ENCODE measurements at regions not wholly inside any gene's neighbourhood (a gene's known extent, or its start where the extent isn't known, plus 50 kb on each side); places are given as distances from the start of the nearest gene placed in this dataset.

- no peaks in the 10 kb centered on the region for H4K20me1 ChIP-seq (replicated peaks in 1 of 2; ENCODE audit: control insufficient read depth in 1 of 2, insufficient read depth in 2 of 2, low read length in 2 of 2)
- no peak overlapping the region for H3K27ac ChIP-seq (ENCODE audit: low read depth, low read length)
- WGBS, 2 experiments (ENCODE audit: extremely low coverage in 1 of 2, insufficient coverage in 1 of 2, insufficient read length in 1 of 2, insufficient replicate concordance in 2 of 2, low coverage in 1 of 2, low lambda C conversion rate in 2 of 2, missing lambda C conversion rate in 1 of 2) = 85% methylated on average over 3 of the region's 3 CpGs; no CpG with 5 or more reads in 1 of the 2 experiments
- ChIA-PET POLR2A (ENCODE audit: partially characterized antibody) (no interaction called here), CTCF (ENCODE audit: partially characterized antibody) (interaction anchor here (0.8 to 1.4 kb wide), 2 partner anchors 13 to 15 kb away, joined by 3 to 5 read pairs; no protein-coding TSS in a partner anchor)
- H4K91ac ChIP-seq (replicated peaks; ENCODE audit: insufficient read length, low read length) = no peak overlapping the region
- no peak overlapping the region for H3K4me3 ChIP-seq (ENCODE audit: extremely low read depth in 1 of 4, insufficient read depth in 2 of 4, low read depth in 3 of 4, low read length in 4 of 4)
- H3K79me2 ChIP-seq (ENCODE audit: control insufficient read depth in 1 of 2, insufficient read depth in 2 of 2, low read length in 2 of 2) = no peaks in the 10 kb centered on the region
- no peaks in the 10 kb centered on the region for H3K27me3 ChIP-seq (replicated peaks in 1 of 4; ENCODE audit: control insufficient read depth in 3 of 4, extremely low read depth in 1 of 4, insufficient read depth in 3 of 4, low read length in 3 of 4)
- H2BK12ac ChIP-seq (ENCODE audit: low read depth, low read length) = no peak overlapping the region
- H2AFZ ChIP-seq (ENCODE audit: low read length) = no peak overlapping the region
- no peaks in the 10 kb centered on the region for H3K23me2 ChIP-seq (ENCODE audit: low read depth, low read length)
- no peak overlapping the region for H4K5ac ChIP-seq (ENCODE audit: insufficient read length, low read depth, low read length)
- H3K56ac ChIP-seq (replicated peaks; ENCODE audit: insufficient read length, low read depth, low read length) = no peak overlapping the region
- H2BK5ac ChIP-seq (ENCODE audit: low read depth, low read length) = no peak overlapping the region
- no peaks in the 10 kb centered on the region for H3K79me1 ChIP-seq (ENCODE audit: low read depth, low read length)
- no peak overlapping the region for H2BK120ac ChIP-seq (replicated peaks; ENCODE audit: low read depth, low read length)
- H3K4me1 ChIP-seq (replicated peaks in 1 of 4; ENCODE audit: control insufficient read depth in 3 of 4, insufficient read depth in 4 of 4, low read length in 3 of 4) = no peaks in the 10 kb centered on the region
- H4K8ac ChIP-seq (ENCODE audit: extremely low read depth, insufficient read depth, low read length) = no peak overlapping the region
- H3K9ac ChIP-seq (replicated peaks in 1 of 4; ENCODE audit: extremely low read depth in 1 of 4, low read depth in 3 of 4, low read length in 3 of 4) = no peak overlapping the region
- no peaks in the 10 kb centered on the region for H3K9me3 ChIP-seq (ENCODE audit: insufficient read depth in 2 of 2, low read depth in 1 of 2, low read length in 1 of 2)
- DNase-seq (ENCODE audit: low read depth in 1 of 2, low spot score in 2 of 2) = no peak
- no peaks in the 10 kb centered on the region for H3K36me3 ChIP-seq (ENCODE audit: control insufficient read depth in 2 of 4, insufficient read depth in 4 of 4, low read length in 3 of 4)
- H2BK15ac ChIP-seq (ENCODE audit: low read length) = no peak overlapping the region
- H2AK5ac ChIP-seq (ENCODE audit: low read depth, low read length) = no peak overlapping the region
- H3K4ac ChIP-seq (replicated peaks; ENCODE audit: insufficient read length, low read depth, low read length) = no peak overlapping the region
- no peak overlapping the region for H3K14ac ChIP-seq (ENCODE audit: insufficient read length)
- H3K4me2 ChIP-seq (ENCODE audit: insufficient read depth in 1 of 2, low read depth in 2 of 2, low read length in 2 of 2) = no peak overlapping the region
- no peak overlapping the region for H3K23ac ChIP-seq (ENCODE audit: insufficient read length)
- no peak overlapping the region for H2BK20ac ChIP-seq (ENCODE audit: low read length)
- TF ChIP-seq TBP (IDR thresholded peaks at IDR 0.05; ENCODE audit: low read depth, low read length) = no peak
- no peak for TF ChIP-seq BCL11A (IDR thresholded peaks at IDR 0.05; ENCODE audit: low read depth in 2 of 2, low read length in 2 of 2)
- no peak for TF ChIP-seq SAP30 (IDR thresholded peaks at IDR 0.05; ENCODE audit: insufficient read depth, insufficient replicate concordance, low read length)
- no peak for FAIRE-seq
- no peak overlapping the region for H3K18ac ChIP-seq (ENCODE audit: extremely low read depth, low read length)
These were observed 967.7 kb downstream of the PCDH7 start for GRCh38 chr4:31687717-31688342.
